Inflammatory macrophage treated with lipopolysaccharide for 1 hour (primary cell): ENCODE measurements at regions not wholly inside any gene's neighbourhood (a gene's known extent, or its start where the extent isn't known, plus 50 kb on each side); places are given as distances from the start of the nearest gene placed in this dataset.
"Not testable (repeated sequence)": the region's sequence is repeated elsewhere in the genome, so short reads cannot be mapped to it uniquely, and the experiment has no call there.

Source experiments
- DNase-seq, 2 donors: peaks; one replicate each; pipeline ENCODE4 v3.0.0-alpha.2; 2020 to 2022

DNA sequence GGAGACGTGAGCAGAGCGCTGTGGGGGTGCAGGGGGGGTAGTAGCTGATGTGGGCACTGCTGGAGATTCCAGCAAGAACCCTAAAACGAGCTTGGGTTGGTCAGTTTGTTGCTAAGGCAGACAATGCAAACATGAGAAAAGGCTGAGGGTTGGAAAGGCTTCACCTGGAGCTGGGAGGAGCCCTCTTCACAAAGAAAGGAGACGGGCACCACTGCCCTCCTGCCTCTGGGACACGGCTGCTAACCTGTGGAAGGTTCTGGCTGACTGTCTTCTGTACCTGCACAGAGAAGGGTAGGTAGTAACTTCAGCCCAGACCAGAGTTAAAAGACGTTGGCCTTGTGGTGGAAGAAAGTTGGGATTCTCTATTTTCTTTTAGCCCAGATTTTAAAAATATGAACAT, 108.7 kb downstream of the SUCLA2 start:
- no peak for DNase-seq

DNA sequence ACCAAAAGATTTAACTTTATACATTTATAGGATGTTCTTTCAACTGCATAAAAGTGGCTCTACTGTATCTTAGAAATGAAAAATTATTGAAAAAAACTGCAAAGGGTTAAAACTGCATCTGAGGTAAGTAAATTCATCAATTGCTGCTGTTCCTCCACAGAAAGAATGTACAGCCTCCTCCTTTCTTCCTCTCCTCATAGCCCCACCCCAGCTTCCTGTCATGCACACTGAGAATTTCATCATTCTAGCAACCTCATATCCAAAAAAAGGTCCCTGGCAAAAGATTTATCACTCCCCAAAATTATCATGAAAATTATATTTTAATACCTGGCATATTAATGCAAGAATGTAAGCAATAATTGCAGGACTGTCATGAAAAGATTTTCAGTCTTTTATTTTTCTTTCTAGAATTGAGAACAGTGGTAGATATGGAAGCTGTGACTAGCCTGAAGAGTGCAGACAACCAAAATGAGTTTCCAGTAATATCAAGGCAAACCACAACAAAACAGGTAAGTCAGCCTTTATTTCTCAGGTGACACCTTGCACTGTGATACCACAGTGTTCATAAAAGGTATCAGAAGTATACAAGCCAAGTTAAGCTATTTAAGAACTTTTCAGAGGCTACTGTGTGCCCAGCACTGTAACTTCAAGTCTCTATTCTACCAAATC, 110.8 kb downstream of the SUCLA2 start:
- DNase-seq, result no peak

DNA sequence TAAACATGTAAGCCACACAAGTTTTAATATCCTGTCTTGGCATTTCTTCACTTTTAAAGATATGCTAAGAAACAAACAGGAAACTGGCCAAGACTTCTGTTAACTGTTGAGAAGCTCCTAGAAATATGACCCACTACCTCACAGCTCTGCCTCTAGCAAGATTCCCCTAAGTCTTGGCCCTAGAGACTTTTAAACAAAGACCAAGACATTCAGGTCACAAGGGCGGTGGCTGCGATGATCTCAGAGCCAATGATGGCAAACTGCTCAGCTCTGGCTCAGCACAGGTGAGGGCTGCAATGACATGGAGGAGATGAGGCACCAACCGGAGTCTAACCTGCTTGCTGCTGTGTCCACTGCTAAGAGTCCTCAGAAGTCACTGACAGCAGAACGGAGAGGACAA, 114.8 kb downstream of the SUCLA2 start:
- DNase-seq, result no peak

DNA sequence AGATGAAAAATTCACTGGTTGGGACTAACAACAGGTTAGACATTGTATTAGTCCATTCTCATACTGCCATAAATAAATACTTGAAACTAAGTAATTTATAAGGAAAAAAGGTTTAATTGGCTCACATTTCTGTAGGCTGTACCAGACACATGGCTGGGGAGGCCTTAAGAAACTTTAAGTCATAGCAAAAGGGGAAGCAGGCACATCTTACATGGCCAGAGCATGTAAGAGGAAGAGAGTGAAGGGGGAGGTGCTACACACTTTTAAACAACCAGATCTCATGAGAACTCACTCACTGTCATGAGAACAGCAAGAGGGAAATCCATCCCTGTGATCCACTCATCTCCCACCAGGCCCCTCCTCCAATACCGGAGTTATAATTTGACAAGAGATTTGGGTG, 125.9 kb downstream of the SUCLA2 start:
- DNase-seq, result peak; percentile 31 to 49

DNA sequence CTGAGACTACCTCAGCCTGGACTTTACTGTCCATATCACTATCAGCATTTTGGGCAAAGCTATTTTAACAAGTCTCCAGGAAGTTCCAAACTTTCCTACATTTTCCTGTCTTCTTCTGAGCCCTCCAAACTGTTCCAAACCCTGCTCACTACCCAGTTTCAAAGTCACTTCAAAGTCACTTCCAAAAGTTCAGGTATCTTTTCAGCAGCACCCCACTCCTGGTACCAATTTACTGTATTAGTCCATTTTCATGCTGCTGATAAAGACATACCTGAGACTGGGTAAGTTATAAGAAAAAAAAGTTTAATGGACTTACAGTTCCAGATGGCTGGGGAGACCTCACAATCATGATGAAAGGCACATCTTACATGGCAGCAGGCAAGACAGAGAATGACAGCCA, 127.1 kb downstream of the SUCLA2 start:
- not testable (repeated sequence) for DNase-seq

DNA sequence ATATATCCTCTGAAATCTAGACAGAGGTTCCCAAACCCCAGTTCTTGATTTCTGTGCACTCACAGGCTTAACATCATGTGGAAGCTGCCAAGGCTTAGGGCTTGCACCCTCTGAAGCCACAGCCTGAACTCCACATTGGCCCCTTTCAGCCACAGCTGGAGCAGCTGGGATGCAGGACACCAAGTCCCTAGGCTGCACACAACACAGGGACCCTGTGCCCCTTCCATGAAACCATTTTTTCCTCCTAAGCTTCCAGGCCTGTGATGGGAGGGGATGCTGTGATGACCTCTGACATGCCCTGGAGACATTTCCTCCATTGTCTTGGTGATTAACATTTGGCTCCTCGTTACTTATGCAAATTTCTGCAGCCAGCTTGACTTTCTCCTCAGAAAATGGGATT, 127.8 kb downstream of the SUCLA2 start:
- DNase-seq, result not testable (repeated sequence)

DNA sequence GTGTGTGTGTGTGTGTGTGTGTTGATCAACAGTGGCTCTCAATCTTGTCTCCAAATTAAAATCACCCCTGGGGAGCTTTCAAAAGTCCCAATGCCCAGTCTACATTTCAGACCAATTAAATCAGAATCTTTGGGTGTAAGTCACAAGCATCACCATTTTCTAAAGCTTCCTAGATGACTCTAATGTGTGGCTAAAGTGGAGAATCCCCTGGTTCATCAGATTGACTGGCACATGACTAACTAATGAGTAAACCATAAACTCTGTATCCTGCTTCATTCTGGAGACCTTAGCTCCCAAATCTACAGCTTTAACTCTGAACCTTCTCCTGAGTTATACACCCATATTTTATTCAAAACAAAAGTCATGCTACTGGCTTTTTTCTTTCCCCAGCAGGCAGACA, 131.3 kb downstream of the SUCLA2 start:
- DNase-seq, result no peak

DNA sequence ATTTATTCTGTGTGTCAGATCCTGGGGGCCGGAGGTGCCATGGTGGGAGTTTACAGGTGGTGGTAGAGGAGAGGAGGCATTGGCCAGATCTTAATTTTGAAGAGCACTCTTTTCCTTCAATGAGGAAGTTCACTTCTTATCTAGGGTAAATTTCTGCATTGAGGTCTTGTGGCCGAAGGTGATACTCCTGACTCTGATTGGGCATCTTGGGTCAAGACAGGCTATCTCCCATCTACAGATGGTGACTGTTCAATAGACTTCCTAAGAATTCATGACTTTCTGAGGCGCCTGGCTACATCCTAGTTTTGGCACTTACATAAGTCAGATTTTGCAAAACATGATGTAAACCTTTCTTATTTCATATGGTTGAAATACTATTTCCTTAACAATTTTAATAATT, 135.2 kb downstream of the SUCLA2 start:
- no peak for DNase-seq

DNA sequence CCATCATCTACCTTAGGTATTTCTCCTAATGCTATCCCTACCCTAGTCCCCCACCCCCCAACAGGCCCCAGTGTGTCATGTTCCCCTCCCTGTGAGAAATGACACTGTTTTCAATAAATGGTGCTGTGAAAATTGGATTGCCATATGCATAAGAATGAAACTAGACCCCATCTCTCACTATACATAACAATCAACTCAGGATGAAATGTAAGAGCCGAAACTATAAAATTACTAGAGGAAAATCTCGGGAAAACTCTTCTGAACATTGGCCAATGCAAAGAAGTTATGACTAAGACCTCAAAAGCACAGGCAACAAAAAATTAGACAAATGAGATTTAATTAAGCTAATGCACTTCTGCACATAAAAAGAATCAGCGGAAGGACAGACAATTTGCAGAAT, 138.2 kb downstream of the SUCLA2 start:
- no peak for DNase-seq

DNA sequence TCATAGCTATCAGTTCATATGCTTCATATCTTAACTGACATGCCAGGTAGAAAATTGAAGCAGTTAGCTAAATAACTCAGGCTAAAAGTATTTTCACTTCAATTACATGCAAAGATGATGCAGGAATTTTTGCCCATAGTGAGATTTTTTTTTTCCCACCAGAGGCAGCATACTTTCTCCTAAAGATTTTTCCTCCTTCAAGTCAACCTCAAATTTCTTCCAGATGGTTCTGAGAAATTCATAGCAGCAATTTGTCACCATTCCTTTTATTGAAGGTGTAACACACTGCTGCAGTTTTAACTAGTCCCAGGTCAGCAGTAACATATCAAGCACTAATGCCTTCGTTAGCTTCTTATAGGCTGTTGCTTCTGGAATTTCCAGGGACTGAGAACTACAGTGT, 141.9 kb downstream of the SUCLA2 start:
- no peak for DNase-seq

DNA sequence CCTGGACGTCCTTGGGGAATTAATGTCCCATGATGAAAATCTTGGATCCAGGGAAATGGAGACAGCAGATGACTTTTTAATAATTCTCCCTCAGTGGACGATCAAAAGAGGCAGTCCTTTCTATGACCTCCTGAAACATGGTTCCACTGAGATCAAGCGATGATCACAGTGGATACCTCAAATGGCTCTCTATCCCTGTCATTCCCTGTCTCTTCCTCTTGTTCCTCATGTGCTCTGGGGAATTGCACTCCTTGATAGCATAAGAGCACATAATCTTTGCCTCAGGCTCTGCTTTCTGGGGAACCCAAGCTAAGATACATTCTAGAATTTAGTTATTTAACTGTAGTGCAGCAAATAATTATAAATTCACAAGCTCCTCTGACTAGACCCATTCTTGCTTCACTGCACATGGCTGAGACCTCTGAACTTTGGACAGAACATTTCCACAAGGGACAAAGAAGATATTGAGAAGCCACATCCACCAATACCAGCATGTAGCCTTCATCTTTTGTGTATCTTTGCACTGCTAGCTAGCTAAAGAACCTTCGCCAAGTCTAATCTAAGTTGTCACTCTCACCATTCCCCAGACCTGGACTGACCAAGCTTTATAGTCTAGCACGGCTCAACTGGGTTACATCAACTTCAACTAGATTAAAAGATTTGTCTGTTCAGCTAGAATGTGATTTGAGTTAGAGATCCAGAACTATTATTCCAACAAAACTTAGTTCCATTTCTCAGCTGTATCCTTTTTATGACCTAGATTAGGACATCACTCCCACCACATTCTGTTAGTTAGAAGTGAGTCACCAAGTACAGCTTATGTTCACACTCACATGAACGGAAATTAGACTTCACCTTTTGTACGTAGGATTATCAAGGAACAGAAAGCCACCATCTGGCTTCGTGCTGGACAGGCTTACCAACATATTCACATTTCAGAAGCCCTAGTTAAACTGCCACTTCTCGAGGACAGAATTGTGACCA, 142.7 kb downstream of the SUCLA2 start:
- DNase-seq, result peak; percentile 19 to 44

DNA sequence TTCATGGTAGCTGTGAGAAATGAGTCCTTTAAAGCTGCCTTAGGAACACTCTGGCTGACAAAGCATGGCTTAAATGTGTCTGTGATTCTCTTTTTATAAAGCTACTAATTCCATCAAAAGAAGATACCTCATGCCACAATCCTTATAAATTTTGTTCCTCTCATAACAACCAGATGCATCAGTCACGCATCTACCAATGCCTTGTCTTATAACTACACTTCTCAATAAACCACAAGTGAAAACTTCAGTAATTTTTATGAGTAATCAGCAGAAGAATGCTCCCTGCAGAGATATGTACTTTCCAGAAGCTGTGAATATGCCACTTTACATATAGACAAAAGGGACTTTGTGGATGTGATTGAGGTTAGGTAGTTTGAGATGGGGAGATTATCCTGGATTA, 147.8 kb downstream of the SUCLA2 start:
- DNase-seq, result no peak

DNA sequence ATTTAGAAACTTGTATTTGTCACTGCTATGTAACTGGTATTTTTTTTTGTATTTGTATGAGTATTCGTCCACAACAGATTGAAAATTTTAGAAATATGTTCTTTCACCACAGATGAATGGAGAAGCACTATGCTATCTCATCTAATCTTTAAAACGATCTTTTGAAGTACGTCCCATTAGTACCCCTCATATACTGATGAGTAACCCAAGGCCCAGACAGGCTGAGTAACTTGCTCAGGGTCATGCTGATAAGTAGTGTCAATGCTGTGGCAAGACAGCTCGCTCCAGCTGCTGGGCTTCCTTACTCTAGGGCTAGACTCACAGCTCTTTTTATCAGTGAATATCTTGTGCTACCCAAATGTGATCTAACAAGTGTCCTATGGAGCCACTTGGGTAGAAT, 154.2 kb downstream of the SUCLA2 start:
- no peak for DNase-seq

DNA sequence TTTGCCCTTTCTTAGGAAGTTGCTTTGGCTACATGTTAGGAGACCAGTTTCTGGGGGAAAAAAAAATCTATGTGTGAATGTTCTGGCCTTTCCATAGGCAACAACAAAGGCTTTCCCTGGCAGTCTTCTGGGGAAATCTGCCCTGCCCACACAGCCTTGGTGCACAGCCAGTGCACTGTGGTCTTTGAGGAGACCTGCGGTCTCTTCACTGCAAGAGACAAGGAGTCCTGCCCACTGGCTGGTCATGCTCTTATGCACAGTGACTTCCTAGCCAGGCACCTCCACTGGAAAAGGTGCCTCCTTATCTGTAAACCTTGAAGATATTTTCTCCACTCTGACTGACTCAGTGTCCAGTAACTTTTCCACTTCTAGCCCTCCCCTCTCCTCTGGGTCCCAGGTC, 155.1 kb downstream of the SUCLA2 start:
- DNase-seq, result no peak

DNA sequence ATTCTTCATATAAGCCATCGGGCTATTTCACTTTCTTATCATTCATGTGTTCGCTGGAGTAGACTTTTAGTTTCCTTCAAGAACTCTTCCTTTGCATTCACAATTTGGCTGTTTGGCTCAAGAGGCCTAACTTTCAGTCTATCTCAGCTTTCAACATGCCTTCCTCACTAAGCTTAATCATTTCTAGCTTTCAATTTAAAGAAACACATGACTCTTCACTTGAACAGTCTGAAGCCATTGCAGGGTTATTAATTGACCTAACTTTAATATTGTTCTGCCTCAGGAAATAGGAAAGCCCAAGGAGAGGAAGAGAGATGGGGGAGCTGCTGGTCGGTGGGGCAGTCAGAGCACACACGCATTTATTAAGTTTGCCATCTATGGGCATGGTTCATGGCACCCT, 158.1 kb downstream of the SUCLA2 start:
- no peak for DNase-seq

DNA sequence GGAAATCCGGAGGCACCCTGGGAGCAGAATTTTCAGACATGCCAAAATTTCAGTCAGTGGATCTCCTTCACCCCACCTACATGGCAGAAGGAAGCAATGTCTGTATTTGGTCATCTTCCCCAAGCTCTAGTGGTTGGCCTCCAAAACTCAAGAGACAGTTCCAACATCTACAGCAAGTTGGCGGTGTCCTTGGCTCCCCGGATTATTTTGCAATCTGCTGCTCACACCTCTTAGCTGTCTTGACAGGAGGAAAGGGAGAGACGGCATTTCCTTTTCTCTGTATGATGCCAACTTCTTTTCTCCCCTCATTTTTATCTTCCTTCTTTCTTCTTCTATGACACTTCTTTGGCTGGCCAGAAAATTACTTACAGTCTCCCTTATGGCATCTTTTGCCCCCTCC, 159.9 kb downstream of the SUCLA2 start:
- no peak for DNase-seq

DNA sequence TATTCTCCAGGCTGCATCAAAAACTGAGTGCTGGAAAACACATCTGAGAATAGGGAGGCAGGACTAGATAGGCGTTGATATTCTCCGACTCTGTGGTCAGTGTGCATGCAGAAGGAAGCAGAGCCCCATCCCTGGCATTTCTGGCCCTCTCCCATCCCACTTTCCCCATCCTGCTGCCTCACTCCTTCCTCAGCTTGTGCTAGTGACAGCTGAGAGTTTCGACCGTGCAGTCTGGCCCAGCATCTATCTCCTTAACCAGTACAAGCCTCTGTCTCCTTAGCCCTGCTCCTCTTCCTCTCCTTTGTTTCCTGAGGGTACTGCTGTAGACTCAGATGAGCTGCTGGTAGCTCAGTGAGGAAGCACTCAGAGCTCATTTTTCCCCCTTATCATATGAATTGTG, 163.2 kb downstream of the SUCLA2 start:
- no peak for DNase-seq

DNA sequence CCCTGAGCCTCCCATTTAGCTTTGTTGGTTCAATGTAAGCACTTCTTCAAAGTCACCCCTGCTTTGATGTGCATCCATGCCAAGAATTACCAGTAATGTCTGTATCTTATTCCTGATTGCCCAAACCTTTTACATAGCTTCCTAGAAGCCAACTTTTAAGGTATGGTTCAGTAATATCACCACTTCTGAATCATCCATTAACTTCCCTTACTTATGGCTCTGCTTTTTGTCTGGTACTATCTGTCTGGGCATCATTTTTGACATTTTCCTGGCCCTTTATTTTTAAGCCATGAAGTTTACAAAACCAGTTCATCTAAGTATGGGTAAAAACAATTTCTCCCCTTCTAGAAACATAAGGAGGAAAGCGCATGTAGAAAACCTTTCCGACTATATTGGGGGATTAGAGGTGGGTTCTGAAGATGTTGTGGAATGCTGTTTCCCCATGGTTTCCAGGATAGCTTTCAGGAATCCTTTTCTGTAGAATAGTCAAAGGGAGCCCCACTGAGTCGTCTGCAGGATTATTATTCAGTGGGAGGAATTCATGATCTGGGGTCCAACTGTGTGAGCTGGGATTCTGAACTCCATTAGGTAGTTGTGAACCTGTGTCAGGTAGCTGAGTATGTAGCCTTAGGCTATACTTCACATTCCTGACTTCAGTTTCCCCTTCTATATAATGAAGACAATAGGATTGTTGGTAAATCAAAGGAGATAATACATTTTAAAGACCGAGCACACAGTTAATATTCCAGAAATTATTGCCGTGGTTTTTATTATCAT, 163.8 kb downstream of the SUCLA2 start:
- DNase-seq, result no peak

DNA sequence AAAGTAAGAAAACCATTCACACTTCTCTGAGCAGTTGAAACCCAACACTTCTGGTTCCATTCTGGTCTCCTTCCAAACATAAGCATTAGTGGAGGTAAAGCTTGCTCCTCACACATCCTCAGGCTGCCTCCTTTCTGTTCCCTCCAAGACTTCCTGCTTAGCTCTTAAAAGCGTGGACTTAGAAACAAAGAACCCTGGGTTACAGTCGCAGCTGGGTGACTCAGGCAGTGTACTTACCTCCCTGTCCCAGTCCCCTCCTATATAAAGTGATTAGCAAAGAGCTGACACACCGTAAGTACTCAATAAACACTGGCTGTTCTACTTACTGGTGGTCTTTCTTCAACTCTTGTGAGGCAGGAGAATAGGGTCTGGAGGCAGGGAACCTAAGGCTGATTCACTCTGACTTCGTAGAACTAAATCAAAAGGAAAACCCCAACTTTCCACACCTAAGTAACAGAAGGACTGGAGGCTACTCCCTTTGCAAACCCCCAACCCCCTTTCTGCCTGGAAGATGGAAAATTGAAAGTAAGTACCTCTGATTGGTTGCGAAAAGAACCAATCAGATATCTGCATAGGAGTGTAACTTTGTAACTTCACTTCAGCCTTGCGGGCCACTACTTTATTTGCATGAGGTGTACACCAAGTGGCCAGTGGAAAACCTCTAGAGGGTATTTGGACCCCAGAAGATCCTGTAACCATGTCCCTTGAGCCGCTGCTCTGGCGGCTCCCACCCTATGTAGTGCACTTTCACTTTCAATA, 165.4 kb downstream of the SUCLA2 start:
- DNase-seq, result no peak

DNA sequence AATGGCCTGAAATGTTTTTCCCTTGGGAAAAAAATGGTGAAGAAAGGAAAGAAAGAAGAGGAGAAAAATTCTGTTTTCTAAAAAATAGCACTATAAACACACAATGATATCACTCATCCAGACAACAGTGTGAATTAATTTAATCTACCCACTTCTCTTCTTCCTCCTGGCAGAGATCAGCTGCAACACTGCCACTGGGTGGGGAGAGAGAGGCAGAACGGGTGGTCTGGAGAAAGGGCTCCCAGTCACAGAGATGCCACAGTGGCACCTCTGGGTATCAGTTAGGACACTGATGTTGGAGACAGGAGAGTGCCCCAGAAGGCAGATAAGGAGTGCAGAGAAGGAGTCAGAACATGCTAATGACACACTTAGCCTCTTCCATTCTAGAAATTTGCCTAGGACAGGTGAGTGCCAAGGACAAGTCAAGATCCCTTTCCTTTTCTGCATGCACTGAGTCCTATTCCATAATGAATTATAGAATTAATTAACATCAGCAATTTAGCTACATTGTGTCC, 168.6 kb downstream of the SUCLA2 start:
- DNase-seq, result no peak

DNA sequence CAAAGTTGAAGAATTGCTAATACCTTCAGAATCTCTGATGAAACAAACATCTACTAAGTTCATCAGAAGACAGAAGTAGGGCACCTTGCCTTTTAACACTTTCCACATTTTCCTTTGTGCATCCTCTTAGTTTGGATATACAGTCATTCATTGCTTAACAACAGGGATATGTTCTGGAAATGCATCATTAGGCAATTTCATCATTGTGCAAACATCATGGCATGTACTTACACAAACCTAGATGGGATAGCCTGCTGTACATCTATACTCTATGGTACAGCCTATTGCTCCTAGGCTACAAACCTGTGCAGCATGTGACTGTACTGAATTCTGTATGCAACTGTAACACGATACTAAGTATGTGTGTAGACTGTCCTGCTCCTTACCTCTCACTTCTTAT, 169.8 kb downstream of the SUCLA2 start:
- DNase-seq, result no peak

DNA sequence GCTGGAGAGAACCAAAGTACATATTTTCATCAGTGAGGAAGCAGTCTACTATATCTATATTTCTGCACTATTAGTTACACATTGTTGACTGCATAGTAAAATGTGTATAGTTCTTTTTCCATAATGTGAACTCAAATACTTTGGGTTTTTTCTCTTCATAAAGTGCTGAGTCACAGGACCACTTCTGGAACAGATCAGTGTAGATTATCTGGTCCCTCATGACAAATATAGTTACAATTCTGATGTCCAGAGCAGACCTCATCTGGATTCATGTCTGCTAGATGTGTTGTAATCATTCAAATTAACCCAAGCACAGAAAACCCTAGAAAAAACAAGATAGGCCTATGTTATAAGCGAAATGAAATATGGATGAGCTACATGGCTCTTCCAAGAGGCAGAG, 171.4 kb downstream of the SUCLA2 start:
- DNase-seq, result no peak

DNA sequence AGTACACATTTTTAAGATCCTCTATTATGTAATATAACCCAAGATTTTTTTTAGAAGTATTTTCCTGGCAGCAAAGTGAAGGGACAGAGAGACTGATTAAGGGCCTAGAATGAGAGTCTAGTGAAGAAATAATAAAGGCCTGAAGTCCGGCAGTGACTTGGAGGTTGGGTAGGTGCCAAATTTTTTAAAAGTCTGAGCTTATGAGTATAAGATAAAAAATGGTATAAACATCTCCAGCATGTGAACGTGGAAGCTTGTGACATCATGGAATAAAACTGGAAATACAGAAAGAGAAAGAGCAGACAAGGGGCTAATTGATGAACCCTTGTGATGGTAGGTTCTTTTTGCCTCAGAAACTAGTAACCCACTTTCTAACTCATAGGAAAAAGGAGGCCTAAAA, 174.6 kb downstream of the SUCLA2 start:
- DNase-seq, result no peak
